Hepatocyte (in vitro differentiated cells): ENCODE measurements at regions not wholly inside any gene's neighbourhood (a gene's known extent, or its start where the extent isn't known, plus 50 kb on each side); places are given as distances from the start of the nearest gene placed in this dataset.
A peak's percentile ranks its signal among the peaks of the same experiment; 100 is the strongest.
"Not testable (repeated sequence)": the region's sequence is repeated elsewhere in the genome, so short reads cannot be mapped to it uniquely, and the experiment has no call there.

ENCODE experiments used
- EZH2 ChIP-seq: fragments of 200-600 bp; sonication (generic); IDR thresholded peaks from 2 replicates; pipeline ENCODE4 v1.6.1; 2016; ENCODE audit warnings: antibody characterized with exemption, mild to moderate bottlenecking, borderline replicate concordance
- EZH2phosphoT487 ChIP-seq: fragments of 200-600 bp; sonication (generic); IDR thresholded peaks from one replicate; pipeline ENCODE4 v1.6.1; 2018; ENCODE audit warnings: antibody characterized with exemption, mild to moderate bottlenecking, low read depth, moderate library complexity; ENCODE audit not compliant: unreplicated experiment, severe bottlenecking
- TF ChIP-seq, protein P1 (sequence below): fragments of 200-600 bp; sonication (generic); IDR thresholded peaks from 2 replicates; pipeline ENCODE4 v1.5.1; 2016; ENCODE audit warnings: antibody characterized with exemption, mild to moderate bottlenecking; ENCODE audit not compliant: poor library complexity

DNA sequence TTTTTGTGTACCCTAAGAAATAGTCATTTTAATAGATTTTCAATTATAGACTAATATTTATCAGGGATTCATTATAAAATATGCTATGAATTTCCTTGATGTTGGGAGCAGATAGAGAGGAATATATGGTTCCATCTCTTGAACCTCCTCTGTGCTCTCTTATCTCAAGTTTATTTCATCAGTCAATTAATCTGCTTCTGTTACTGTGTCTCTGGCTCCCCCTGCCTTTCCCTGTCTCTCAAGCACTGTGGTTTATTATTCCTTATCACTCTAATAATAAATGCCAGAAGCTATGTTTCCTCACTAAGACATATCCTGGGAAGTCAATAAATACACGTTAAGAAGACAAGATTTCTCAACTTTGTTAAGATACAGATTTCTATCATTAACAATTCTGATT, 141.5 kb downstream of the SYT15 start:
- TF ChIP-seq, protein P1, sequence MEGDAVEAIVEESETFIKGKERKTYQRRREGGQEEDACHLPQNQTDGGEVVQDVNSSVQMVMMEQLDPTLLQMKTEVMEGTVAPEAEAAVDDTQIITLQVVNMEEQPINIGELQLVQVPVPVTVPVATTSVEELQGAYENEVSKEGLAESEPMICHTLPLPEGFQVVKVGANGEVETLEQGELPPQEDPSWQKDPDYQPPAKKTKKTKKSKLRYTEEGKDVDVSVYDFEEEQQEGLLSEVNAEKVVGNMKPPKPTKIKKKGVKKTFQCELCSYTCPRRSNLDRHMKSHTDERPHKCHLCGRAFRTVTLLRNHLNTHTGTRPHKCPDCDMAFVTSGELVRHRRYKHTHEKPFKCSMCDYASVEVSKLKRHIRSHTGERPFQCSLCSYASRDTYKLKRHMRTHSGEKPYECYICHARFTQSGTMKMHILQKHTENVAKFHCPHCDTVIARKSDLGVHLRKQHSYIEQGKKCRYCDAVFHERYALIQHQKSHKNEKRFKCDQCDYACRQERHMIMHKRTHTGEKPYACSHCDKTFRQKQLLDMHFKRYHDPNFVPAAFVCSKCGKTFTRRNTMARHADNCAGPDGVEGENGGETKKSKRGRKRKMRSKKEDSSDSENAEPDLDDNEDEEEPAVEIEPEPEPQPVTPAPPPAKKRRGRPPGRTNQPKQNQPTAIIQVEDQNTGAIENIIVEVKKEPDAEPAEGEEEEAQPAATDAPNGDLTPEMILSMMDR, result peak; percentile 57
- not testable (repeated sequence) for TF ChIP-seq EZH2, EZH2phosphoT487
